ENCODE measurements at regions not wholly inside any gene's neighbourhood (a gene's known extent, or its start where the extent isn't known, plus 50 kb on each side); places are given as distances from the start of the nearest gene placed in this dataset.
A peak's percentile ranks its signal among the peaks of the same experiment; 100 is the strongest.
"Not testable (repeated sequence)": the region's sequence is repeated elsewhere in the genome, so short reads cannot be mapped to it uniquely, and the experiment has no call there.

GRCh38 chr3:48101301-48101650 is 85.1 kb upstream of the MAP4 start:
- not testable (repeated sequence) for H3K27ac ChIP-seq (ENCODE audit: low read depth, low read length); H3K36me3 ChIP-seq (ENCODE audit: insufficient read depth, low read length); H3K9me3 ChIP-seq (ENCODE audit: insufficient read depth, low read depth, low read length); H3K4me3 ChIP-seq (ENCODE audit: low read length); H3K27me3 ChIP-seq (ENCODE audit: insufficient read depth, low read length); H3K9ac ChIP-seq (ENCODE audit: low read depth, low read length); H3K4me1 ChIP-seq (ENCODE audit: insufficient read depth, low read length)
- 93% methylated on average over 2 of the region's 2 CpGs for WGBS

DNA sequence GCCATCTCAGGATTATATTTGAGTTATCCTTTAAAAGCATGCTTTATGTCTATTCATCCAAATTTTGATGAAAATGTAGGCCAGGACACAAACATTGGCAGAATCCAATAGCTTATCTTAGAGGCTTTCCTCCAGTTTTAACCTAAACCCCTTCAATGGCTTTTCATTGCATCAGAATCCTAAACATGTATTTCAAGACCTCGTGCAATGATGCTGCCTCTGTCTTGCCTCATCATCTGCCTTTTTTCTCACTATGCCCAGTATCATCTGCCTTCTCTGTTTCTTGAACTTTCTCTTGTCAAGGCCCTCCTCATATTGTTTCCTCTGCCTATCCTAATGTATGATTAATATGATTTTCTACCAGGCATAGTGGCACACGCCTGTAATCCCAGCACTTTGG is 76.1 kb upstream of the MAP4 start:
- H3K36me3 ChIP-seq (ENCODE audit: insufficient read depth, low read length): no peaks in the 10 kb centered on the region
- H3K9ac ChIP-seq (ENCODE audit: low read depth, low read length): no peak overlapping the region

DNA sequence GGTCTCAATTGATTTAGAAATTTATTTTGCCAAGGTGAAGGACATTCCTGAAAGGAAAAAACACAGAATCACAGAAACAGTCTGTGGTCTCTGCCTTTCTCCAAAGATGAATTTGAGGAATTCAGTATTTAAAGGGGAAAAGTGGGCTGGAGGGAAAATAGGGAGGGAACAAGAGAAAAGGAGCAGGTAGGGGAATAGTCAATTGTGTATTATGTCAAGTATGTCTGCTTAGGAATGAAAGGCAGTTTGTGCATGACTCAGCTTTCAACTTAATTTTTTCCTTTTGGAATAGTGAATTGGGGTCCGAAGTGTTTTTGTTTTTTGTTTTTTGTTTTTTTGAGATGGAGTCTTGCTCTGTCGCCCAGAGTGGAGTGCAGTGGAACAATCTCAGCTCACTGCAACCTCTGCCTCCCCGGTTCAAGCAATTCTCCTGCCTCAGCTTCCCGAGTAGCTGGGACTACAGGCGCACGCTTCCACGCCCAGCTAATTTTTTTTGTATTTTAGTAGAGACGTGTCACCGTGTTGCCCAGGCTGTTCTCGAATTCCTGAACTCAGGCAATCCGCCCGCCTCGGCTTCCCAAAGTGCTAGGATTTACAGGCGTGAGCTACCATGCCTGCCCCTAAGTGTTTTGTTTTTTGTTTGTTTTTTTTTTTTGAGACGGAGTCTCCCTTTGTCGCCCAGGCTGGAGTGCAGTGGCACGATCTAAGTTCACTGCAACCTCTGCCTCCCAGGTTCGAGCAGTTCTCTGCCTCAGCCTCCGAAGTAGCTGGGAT is 74.1 kb upstream of the MAP4 start:
- H3K9ac ChIP-seq (ENCODE audit: low read depth, low read length): no peak overlapping the region
- no peak overlapping the region; the same call in 1 of the 2 replicates for H3K27ac ChIP-seq (ENCODE audit: low read depth, low read length)
- no peak overlapping the region for H3K4me3 ChIP-seq (ENCODE audit: low read length)
- WGBS: 87% methylated on average over 19 of the region's 19 CpGs
- H3K27me3 ChIP-seq (ENCODE audit: insufficient read depth, low read length): no peaks in the 10 kb centered on the region
- no peaks in the 10 kb centered on the region for H3K9me3 ChIP-seq (ENCODE audit: insufficient read depth, low read depth, low read length)
- no peaks in the 10 kb centered on the region for H3K36me3 ChIP-seq (ENCODE audit: insufficient read depth, low read length)
- H3K4me1 ChIP-seq (ENCODE audit: insufficient read depth, low read length): peaks cover 14% of the 10 kb centered on the region; the same call in 1 of the 2 replicates

More for the DNA sequence above, 76.1 kb upstream of the MAP4 start:
- Histone ChIP-seq H3K4me3 (ENCODE audit: low read length) (no peak overlapping the region), H3K27ac (ENCODE audit: low read depth, low read length) (no peak overlapping the region), H3K27me3 (ENCODE audit: insufficient read depth, low read length) (no peaks in the 10 kb centered on the region), H3K4me1 (ENCODE audit: insufficient read depth, low read length) (peaks cover 8% of the 10 kb centered on the region; the same call in 1 of the 2 replicates), H3K9me3 (ENCODE audit: insufficient read depth, low read depth, low read length) (no peaks in the 10 kb centered on the region)
- WGBS: 96% methylated on average over 1 of the region's 2 CpGs

- Histone ChIP-seq H3K9ac (ENCODE audit: low read depth, low read length) (peak overlapping the region; percentile 87), H3K27me3 (ENCODE audit: insufficient read depth, low read length) (no peaks in the 10 kb centered on the region), H3K36me3 (ENCODE audit: insufficient read depth, low read length) (0 out of 2 replicates have a peak, but pooled peaks cover 6% of the 10 kb centered on the region), H3K27ac (ENCODE audit: low read depth, low read length) (peak overlapping the region; percentile 97), H3K4me3 (ENCODE audit: low read length) (peak overlapping the region; percentile 88), H3K9me3 (ENCODE audit: insufficient read depth, low read depth, low read length) (no peaks in the 10 kb centered on the region), H3K4me1 (ENCODE audit: insufficient read depth, low read length) (peaks cover 14% of the 10 kb centered on the region; the same call in 1 of the 2 replicates)
- WGBS: under 1% methylated on average over 79 of the region's 79 CpGs
Measured at GRCh38 chr3:48088749-48089466, 72.7 kb upstream of the MAP4 start.

DNA sequence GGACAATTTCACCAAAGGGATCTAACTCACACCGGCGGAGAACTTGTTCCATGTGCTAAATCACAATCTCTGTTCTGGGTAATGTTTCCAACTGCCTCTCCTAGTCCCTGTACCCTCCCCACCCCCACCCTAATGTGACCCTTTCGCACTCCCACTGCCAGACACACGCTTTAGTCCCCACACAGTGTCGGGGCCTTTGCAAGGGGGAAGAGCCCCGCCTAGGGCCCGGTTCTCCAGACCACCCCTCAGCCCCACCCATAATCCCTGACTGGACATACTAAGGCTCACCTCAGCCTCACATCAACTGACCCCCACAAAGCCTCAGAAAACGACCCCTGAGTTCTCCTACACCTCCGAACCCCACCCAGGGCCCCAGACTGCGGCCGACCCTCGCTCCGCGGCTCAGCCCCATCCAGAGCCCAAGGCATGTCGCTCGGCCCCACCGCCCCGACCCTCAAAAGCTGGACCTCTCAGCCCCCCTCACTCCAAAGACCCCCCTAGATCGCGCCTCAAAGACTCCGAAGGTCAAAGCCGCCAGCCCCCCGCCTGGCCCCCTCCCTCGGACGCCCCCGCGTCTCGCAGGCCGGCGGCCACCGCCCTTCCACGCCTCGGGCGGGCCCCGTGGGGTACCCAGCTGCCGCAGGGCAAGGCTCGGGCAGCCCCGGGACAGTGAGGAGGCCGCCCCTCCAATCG is 72.0 kb upstream of the MAP4 start:
- Histone ChIP-seq H3K9ac (ENCODE audit: low read depth, low read length) (peak overlapping the region; percentile 87), H3K9me3 (ENCODE audit: insufficient read depth, low read depth, low read length) (no peaks in the 10 kb centered on the region), H3K27ac (ENCODE audit: low read depth, low read length) (peak overlapping the region; percentile 97), H3K4me3 (ENCODE audit: low read length) (peak overlapping the region; percentile 88), H3K4me1 (ENCODE audit: insufficient read depth, low read length) (peaks cover 14% of the 10 kb centered on the region; the same call in 1 of the 2 replicates), H3K36me3 (ENCODE audit: insufficient read depth, low read length) (peaks cover 6% of the 10 kb centered on the region; the same call in 1 of the 2 replicates), H3K27me3 (ENCODE audit: insufficient read depth, low read length) (no peaks in the 10 kb centered on the region)
- WGBS: under 1% methylated on average over 39 of the region's 40 CpGs

GRCh38 chr3:48086705-48087104 is 70.5 kb upstream of the MAP4 start:
- Histone ChIP-seq H3K4me3 (ENCODE audit: low read length) (peak overlapping the region; percentile 88; the same call in 1 of the 2 replicates), H3K9me3 (ENCODE audit: insufficient read depth, low read depth, low read length) (no peaks in the 10 kb centered on the region), H3K4me1 (ENCODE audit: insufficient read depth, low read length) (peaks cover 14% of the 10 kb centered on the region; the same call in 1 of the 2 replicates), H3K36me3 (ENCODE audit: insufficient read depth, low read length) (peaks cover 10% of the 10 kb centered on the region; the same call in 1 of the 2 replicates), H3K27me3 (ENCODE audit: insufficient read depth, low read length) (no peaks in the 10 kb centered on the region), H3K27ac (ENCODE audit: low read depth, low read length) (no peak overlapping the region), H3K9ac (ENCODE audit: low read depth, low read length) (no peak overlapping the region; the same call in 1 of the 2 replicates)

GRCh38 chr3:48084929-48085328 is 68.7 kb upstream of the MAP4 start:
- H3K9me3 ChIP-seq (ENCODE audit: insufficient read depth, low read depth, low read length): no peaks in the 10 kb centered on the region
- no peaks in the 10 kb centered on the region for H3K27me3 ChIP-seq (ENCODE audit: insufficient read depth, low read length)
- peaks cover 10% of the 10 kb centered on the region; the same call in 1 of the 2 replicates for H3K4me1 ChIP-seq (ENCODE audit: insufficient read depth, low read length)
- no peak overlapping the region for H3K27ac ChIP-seq (ENCODE audit: low read depth, low read length)
- 91% methylated on average over 1 of the region's 1 CpG for WGBS
- no peak overlapping the region for H3K9ac ChIP-seq (ENCODE audit: low read depth, low read length)
- H3K36me3 ChIP-seq (ENCODE audit: insufficient read depth, low read length): peaks cover 14% of the 10 kb centered on the region; the same call in 1 of the 2 replicates
- no peak overlapping the region for H3K4me3 ChIP-seq (ENCODE audit: low read length)

DNA sequence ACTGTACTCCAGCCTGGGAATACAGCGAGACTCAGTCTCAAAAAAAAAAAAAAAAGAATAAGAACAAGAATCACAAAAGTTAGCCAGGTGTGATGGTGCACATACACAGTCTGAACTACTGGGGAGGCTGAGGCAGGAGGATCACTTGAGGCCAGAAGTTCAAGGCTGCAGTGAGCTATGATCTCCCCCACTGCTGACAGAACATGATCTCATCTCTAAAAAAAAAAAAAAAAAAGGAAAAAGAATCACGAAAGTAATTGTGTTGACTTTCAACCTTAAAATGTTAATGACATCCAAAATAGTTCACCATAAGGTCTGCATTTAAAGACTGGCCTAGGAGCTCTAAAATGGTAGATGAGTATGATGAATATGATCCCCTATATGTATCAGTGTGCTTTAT is 68.0 kb upstream of the MAP4 start:
- no CpG with 5 or more reads among the region's 2 CpGs for WGBS
- Histone ChIP-seq H3K4me1 (ENCODE audit: insufficient read depth, low read length) (peaks cover 7% of the 10 kb centered on the region; the same call in 1 of the 2 replicates), H3K36me3 (ENCODE audit: insufficient read depth, low read length) (peaks cover 14% of the 10 kb centered on the region; the same call in 1 of the 2 replicates), H3K9ac (ENCODE audit: low read depth, low read length) (no peak overlapping the region), H3K27ac (ENCODE audit: low read depth, low read length) (no peak overlapping the region), H3K9me3 (ENCODE audit: insufficient read depth, low read depth, low read length) (no peaks in the 10 kb centered on the region), H3K27me3 (ENCODE audit: insufficient read depth, low read length) (no peaks in the 10 kb centered on the region), H3K4me3 (ENCODE audit: low read length) (no peak overlapping the region)

DNA sequence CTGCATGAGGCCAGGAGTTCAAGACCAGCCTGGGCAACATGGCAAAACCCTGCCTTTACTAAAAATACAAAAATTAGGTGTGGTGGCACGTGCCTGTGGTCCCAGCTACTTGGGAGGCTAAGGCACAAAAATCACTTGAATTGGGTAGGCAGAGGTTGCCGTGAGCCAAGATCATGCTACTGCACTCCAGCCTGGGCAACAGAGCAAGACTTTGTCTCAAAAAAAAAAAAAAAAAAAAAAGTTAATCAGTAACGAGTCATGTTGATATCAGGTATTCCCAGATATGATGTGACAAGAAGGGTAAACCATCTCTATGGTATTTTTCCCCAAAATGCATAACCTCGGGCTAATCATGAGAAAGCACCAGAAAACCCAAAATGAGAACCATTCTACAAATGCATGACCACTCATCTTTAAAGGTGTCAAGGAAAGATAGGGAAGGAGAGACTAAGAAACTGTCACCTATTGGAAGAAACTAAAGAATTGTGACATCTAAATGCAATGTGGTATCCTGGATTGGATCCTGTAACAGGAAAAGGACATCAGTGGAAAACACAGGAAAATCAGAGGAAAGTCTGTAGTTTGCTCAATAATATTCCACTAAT is 66.5 kb upstream of the MAP4 start:
- no peaks in the 10 kb centered on the region for H3K27me3 ChIP-seq (ENCODE audit: insufficient read depth, low read length)
- WGBS: 94% methylated on average over 2 of the region's 4 CpGs
- H3K36me3 ChIP-seq (ENCODE audit: insufficient read depth, low read length): peaks cover 14% of the 10 kb centered on the region; the same call in 1 of the 2 replicates
- H3K9me3 ChIP-seq (ENCODE audit: insufficient read depth, low read depth, low read length): no peaks in the 10 kb centered on the region
- no peak overlapping the region for H3K4me3 ChIP-seq (ENCODE audit: low read length)
- H3K4me1 ChIP-seq (ENCODE audit: insufficient read depth, low read length): peaks cover 7% of the 10 kb centered on the region; the same call in 1 of the 2 replicates
- H3K27ac ChIP-seq (ENCODE audit: low read depth, low read length): no peak overlapping the region
- no peak overlapping the region for H3K9ac ChIP-seq (ENCODE audit: low read depth, low read length)

GRCh38 chr3:48077815-48078214 is 61.6 kb upstream of the MAP4 start:
- WGBS: 94% methylated on average over 2 of the region's 2 CpGs
- no peaks in the 10 kb centered on the region for H3K27me3 ChIP-seq (ENCODE audit: insufficient read depth, low read length)
- no peak overlapping the region for H3K9ac ChIP-seq (ENCODE audit: low read depth, low read length)
- H3K27ac ChIP-seq (ENCODE audit: low read depth, low read length): no peak overlapping the region
- H3K9me3 ChIP-seq (ENCODE audit: insufficient read depth, low read depth, low read length): no peaks in the 10 kb centered on the region
- H3K4me1 ChIP-seq (ENCODE audit: insufficient read depth, low read length): no peaks in the 10 kb centered on the region
- peaks cover 4% of the 10 kb centered on the region; the same call in 1 of the 2 replicates for H3K36me3 ChIP-seq (ENCODE audit: insufficient read depth, low read length)
- H3K4me3 ChIP-seq (ENCODE audit: low read length): no peak overlapping the region
